SU-DHL-6 (cell line): ENCODE measurements at regions not wholly inside any gene's neighbourhood (a gene's known extent, or its start where the extent isn't known, plus 50 kb on each side); places are given as distances from the start of the nearest gene placed in this dataset.

ENCODE experiments used
- EZH2phosphoT487 ChIP-seq: fragments of 200-600 bp; sonication (generic), shearing (Covaris generic); conservative IDR thresholded peaks from 2 replicates; pipeline ENCODE4 v1.6.1; 2018; ENCODE audit warnings: mild to moderate bottlenecking, antibody characterized with exemption, low read length, moderate library complexity, mixed read lengths
- TF ChIP-seq, protein P1 (sequence below): fragments of 200-600 bp; sonication (generic); IDR thresholded peaks from one replicate; pipeline ENCODE4 v1.5.1; 2017; ENCODE audit warnings: antibody characterized with exemption, mild to moderate bottlenecking, low read length, moderate library complexity; ENCODE audit not compliant: insufficient read depth, poor library complexity, severe bottlenecking

DNA sequence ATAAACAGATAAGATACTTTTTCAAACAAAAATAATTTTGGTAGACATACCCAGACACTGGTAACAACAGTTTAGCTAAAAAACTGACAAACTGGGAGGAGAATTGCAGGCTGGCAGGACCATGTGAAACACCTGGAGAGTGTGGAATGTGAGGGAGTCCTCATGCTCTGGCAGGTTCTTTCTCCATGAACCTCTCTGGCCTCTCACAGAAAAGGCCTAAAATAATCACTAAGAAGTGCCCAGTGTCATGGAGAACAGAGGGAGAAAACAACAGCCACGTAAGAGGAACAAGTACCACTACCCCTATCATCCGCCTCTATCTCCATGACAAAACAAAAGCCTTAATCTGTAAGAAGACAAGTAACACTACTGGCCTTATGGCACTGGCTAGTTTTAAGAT is 1227.5 kb upstream of the CDH9 start:
- TF ChIP-seq, protein P1, sequence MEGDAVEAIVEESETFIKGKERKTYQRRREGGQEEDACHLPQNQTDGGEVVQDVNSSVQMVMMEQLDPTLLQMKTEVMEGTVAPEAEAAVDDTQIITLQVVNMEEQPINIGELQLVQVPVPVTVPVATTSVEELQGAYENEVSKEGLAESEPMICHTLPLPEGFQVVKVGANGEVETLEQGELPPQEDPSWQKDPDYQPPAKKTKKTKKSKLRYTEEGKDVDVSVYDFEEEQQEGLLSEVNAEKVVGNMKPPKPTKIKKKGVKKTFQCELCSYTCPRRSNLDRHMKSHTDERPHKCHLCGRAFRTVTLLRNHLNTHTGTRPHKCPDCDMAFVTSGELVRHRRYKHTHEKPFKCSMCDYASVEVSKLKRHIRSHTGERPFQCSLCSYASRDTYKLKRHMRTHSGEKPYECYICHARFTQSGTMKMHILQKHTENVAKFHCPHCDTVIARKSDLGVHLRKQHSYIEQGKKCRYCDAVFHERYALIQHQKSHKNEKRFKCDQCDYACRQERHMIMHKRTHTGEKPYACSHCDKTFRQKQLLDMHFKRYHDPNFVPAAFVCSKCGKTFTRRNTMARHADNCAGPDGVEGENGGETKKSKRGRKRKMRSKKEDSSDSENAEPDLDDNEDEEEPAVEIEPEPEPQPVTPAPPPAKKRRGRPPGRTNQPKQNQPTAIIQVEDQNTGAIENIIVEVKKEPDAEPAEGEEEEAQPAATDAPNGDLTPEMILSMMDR, result no peak
- no peak for TF ChIP-seq EZH2phosphoT487
